ENCODE measurements at regions not wholly inside any gene's neighbourhood (a gene's known extent, or its start where the extent isn't known, plus 50 kb on each side); places are given as distances from the start of the nearest gene placed in this dataset.
"Not testable (repeated sequence)": the region's sequence is repeated elsewhere in the genome, so short reads cannot be mapped to it uniquely, and the experiment has no call there.

DNA sequence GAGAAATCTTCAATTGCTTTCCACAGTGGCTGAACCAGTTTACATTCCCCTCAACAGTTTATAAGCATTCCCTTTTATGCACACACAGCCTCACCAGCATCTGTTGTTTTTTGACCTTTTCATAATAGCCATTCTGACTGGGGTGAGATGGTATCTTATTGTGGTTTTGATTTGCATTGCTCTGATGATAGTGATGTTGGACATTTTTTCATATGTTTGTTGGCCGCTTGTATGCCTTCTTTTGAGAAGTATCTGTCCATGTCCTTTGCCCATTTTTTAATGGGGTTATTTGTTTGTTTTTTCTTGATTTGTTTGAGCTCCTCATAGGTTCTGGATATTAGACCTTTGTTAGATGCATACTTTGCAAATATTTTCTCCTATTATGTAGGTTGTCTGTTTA lies 226.1 kb downstream of the SPATA31A6 start:
- not testable (repeated sequence) for TF ChIP-seq EZH2phosphoT487 (conservative IDR thresholded peaks at IDR 0.05; ENCODE audit: low read length); CTCF (IDR thresholded peaks at IDR 0.05; ENCODE audit: insufficient read depth, low read length, poor library complexity, severe bottlenecking)
